Right cardiac atrium (tissue), 5 donors: ENCODE measurements at regions not wholly inside any gene's neighbourhood (a gene's known extent, or its start where the extent isn't known, plus 50 kb on each side); places are given as distances from the start of the nearest gene placed in this dataset.
A peak's percentile ranks its signal among the peaks of the same experiment; 100 is the strongest.
"Not testable (repeated sequence)": the region's sequence is repeated elsewhere in the genome, so short reads cannot be mapped to it uniquely, and the experiment has no call there.

Experiments used
- ATAC-seq, 2 donors: fragments of 200-7000 bp; cut with Tn5 transposase; one replicate each; pipeline versions ENCODE4 v1.8.0 to v1.9.1; 2020; ENCODE audit warnings: moderate library complexity in 2 of 2, mild to moderate bottlenecking in 1 of 2
- DNase-seq, 3 donors: peaks; one replicate each; pipeline ENCODE4 v3.0.0-alpha.2; 2020
- H3K27ac ChIP-seq: one replicate; pipeline ENCODE4 v1.5.1; 2013; ENCODE audit warnings: mild to moderate bottlenecking, low read length, control low read depth, moderate library complexity
- H3K27me3 ChIP-seq: one replicate; pipeline ENCODE4 v1.6.1; 2013; ENCODE audit not compliant: control insufficient read depth, insufficient read depth
- H3K4me1 ChIP-seq: one replicate; pipeline ENCODE4 v1.6.1; 2013; ENCODE audit warnings: low read length; ENCODE audit not compliant: control insufficient read depth, insufficient read depth
- H3K4me3 ChIP-seq: one replicate; pipeline ENCODE4 v1.5.1; 2013; ENCODE audit warnings: low read length, control low read depth
- H3K9me3 ChIP-seq: one replicate; pipeline ENCODE4 v1.6.1; 2013; ENCODE audit warnings: low read length; ENCODE audit not compliant: control insufficient read depth
- WGBS: extraction: QIAGEN DNeasy Blood & Tissue Kit; methylation state at CpG from one replicate; pipeline ENCODE4 v1.1.7; 2013; 5-methylcytosine and 5-hydroxymethylcytosine counted together
- intact Hi-C, 4 donors: fragments of 100-400 bp; cut with DNase I; formaldehyde crosslinking; loops; one replicate each; pipeline versions ENCODE4 v1.11.0 to v1.14.0; 2022 to 2023
- donor health status: healthy with polysubstance abuse.
- donor health status: DM: no; HTN: yes; CAD: no.
- donor health status: DM: no; HTN: no; CAD: no.
- donor health status: DM: no; HTN: yes; CAD: no; lungs with severe emphysema.
- donor health status: DM: yes; HTN: yes; CAD: no.

DNA sequence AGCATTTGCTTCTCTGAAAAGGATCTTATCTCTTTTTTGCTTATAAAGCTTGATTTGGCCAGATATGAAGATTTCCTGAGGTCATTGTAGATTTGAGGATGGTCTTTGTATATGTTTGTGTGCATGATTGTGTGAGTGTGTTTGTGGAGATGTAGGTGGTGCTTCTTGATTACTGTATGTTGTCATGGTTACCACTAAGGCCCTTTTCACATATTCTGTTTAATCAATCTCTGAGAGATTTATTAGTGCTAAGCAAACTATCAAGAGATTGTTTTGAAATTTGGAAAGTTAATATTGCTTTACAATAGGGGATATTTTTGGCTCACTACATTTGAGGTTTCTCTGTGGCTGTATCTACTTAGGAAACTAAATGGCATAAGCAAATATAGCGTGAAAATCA, 191.7 kb downstream of the S1PR1 start:
- H3K27ac ChIP-seq = no peak overlapping the region
- no peaks in the 10 kb centered on the region for H3K9me3 ChIP-seq
- 80% methylated on average over 1 of the region's 1 CpG for WGBS
- H3K4me1 ChIP-seq = no peaks in the 10 kb centered on the region
- no peak overlapping the region for H3K4me3 ChIP-seq
- no peaks in the 10 kb centered on the region for H3K27me3 ChIP-seq
- no peak for ATAC-seq
- DNase-seq = no peak
- intact Hi-C loops = no loop called here

DNA sequence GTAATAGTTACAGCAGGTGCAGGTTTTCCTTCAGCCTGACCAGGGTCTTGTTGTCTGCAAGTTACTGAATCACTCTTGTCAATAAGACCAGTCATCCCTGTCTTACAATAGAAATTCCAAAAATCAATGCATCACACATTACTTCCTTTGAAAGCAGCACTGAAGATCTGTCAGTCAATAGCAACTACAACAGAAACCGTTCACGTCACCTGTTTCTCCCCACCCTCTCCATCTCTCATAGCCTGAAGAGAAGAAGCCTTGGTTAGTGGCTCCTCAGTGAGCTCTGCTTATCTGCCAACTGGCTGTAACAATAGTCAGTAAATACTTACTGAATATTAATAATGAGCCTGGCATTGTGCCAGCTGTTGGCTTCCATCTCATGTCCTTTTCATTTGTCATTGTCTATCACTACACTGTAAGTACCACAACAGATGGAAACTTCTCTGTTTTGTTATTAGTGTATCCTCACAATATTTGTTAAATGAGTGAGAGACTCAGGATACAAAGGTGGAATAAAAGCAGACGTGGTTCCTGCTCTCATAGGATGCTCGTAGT, 195.2 kb downstream of the S1PR1 start:
- no peaks in the 10 kb centered on the region for H3K27me3 ChIP-seq
- no peak overlapping the region for H3K27ac ChIP-seq
- WGBS = 83% methylated on average over 4 of the region's 4 CpGs
- intact Hi-C loops = no loop called here
- no peak for ATAC-seq
- no peak overlapping the region for H3K4me3 ChIP-seq
- DNase-seq = no peak
- H3K4me1 ChIP-seq = no peaks in the 10 kb centered on the region
- no peaks in the 10 kb centered on the region for H3K9me3 ChIP-seq

DNA sequence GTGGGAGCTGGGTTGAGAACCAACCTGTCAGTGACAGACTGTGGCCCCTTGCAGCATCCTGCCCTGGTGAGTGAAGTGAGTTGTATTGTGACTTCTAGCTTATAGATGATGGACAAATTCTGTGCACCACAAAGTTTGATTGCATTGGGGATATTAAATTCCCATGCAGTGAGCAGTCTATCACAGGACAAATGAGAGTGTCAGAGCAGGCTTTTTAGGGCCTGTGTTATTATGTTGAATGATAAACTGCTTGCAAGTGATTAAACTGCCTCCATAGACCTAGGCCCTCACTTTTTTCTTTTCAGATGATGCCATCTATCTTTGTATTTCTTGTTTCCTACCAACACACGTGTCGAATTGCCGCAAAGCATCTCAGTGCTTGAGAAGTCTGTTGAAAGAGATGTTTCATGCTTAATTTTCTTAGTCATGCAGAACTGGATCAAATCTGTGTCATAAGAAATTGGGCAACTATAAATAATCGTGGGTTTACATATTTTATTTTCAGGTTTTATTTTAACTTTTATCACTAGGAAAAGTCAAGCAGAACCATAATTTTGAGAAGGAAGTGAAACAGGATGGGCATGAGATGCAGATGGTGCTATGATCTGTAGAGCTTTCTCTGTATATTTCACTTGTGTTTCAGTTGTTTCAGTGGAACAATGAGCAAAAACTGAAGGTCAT, 199.2 kb downstream of the S1PR1 start:
- no peak for DNase-seq
- 84% methylated on average over 4 of the region's 4 CpGs for WGBS
- Histone ChIP-seq H3K27ac (no peak overlapping the region), H3K4me1 (no peaks in the 10 kb centered on the region), H3K9me3 (no peaks in the 10 kb centered on the region), H3K27me3 (no peaks in the 10 kb centered on the region), H3K4me3 (no peak overlapping the region)
- intact Hi-C loops = no loop called here
- ATAC-seq = no peak

DNA sequence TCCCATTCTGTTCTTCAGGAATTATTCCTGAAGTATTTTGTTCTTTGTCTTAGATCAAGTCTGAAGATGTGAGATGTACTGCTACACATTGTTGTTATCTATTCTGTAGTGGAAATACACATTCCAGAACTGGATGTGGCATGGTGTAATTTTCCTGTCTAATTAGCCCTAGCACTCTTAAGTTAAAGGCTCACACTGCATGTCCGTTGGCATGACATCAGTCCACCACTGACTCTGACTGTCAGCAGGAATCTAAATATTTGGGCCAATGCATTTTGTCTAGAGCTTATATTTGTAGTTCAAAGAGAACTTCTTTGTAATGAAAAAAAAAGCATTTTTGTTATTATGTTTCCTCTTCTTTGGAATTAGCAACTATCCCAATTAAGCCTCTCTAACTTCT, 201.0 kb downstream of the S1PR1 start:
- intact Hi-C loops = no loop called here
- Histone ChIP-seq H3K27ac (no peak overlapping the region), H3K9me3 (no peaks in the 10 kb centered on the region), H3K4me1 (no peaks in the 10 kb centered on the region), H3K27me3 (no peaks in the 10 kb centered on the region), H3K4me3 (no peak overlapping the region)
- WGBS = 48% methylated on average over 1 of the region's 1 CpG
- ATAC-seq (no peak), DNase-seq (no peak)

DNA sequence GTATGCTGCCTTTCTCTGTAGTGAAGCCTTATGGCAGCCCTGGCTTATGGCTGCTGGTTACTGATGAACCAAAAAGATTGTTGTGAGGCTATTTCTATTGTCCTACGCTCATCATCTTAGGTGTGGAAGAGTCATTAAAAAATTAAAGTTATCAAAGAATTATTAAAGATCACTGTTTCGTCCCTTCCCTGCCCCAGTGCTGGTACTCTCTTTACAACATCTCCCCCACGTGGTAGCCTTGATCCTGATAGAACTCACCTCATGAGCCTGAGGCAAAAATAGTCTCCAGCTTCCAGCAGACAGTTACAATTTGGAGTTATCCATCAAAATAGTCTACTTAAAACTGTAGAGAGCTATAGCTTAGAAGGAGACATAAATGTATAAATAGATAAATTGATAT, 201.5 kb downstream of the S1PR1 start:
- no peak overlapping the region for H3K4me3 ChIP-seq
- H3K27me3 ChIP-seq = no peaks in the 10 kb centered on the region
- WGBS = 43% methylated on average over 3 of the region's 3 CpGs
- H3K9me3 ChIP-seq = no peaks in the 10 kb centered on the region
- H3K4me1 ChIP-seq = no peaks in the 10 kb centered on the region
- no peak overlapping the region for H3K27ac ChIP-seq
- DNase-seq (no peak), ATAC-seq (peak in 1 of 2 donors; percentile 31)
- intact Hi-C loops = no loop called here

DNA sequence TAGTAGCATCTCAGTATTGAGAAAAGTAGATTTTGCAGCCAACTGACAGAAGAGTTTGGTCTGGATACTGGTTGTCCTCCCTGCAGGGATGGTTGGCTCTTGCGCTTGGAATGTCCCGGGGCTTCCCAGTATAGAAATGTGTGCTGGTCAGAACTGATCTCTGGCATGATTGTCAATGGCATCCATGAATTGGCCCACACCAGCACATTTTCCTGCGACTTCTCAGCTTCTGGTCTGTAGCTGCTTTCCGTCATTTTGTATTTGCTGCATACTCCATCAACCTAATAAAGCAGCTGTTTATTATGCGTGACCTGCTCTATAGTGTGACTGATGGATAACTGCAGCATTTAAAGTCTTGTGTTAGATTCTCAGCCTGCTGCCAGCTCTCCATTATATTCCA, 203.7 kb downstream of the S1PR1 start:
- intact Hi-C loops = no loop called here
- 47% methylated on average over 5 of the region's 5 CpGs for WGBS

DNA sequence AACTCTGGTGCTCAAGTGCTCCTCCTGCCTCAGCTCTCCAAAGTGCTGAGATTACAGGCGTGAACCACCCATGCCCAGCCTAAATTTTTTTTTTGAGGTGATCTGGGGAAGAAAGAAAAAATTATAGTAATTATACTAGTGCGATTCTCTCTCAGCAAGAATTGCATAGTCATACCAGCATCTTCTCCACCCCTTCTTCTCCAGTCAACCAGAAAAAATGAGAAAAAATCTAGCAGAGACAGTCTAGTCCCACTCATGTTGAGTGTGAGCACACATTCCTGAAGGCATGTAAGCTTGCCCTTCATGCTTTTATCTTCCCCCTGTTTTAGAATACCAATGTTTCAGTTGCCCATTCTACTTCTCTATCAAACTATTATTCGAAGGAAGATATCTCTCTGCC, 207.6 kb downstream of the S1PR1 start:
- Histone ChIP-seq H3K27me3 (no peaks in the 10 kb centered on the region), H3K4me3 (no peak overlapping the region), H3K27ac (no peak overlapping the region), H3K9me3 (no peaks in the 10 kb centered on the region), H3K4me1 (no peaks in the 10 kb centered on the region)
- DNase-seq (no peak), ATAC-seq (no peak)
- intact Hi-C loops = no loop called here
- 72% methylated on average over 3 of the region's 3 CpGs for WGBS

More for the DNA sequence above, 203.7 kb downstream of the S1PR1 start:
- no peaks in the 10 kb centered on the region for H3K27me3 ChIP-seq
- no peak overlapping the region for H3K4me3 ChIP-seq
- DNase-seq (no peak), ATAC-seq (no peak)
- H3K27ac ChIP-seq = no peak overlapping the region
- H3K4me1 ChIP-seq = no peaks in the 10 kb centered on the region
- H3K9me3 ChIP-seq = no peaks in the 10 kb centered on the region

DNA sequence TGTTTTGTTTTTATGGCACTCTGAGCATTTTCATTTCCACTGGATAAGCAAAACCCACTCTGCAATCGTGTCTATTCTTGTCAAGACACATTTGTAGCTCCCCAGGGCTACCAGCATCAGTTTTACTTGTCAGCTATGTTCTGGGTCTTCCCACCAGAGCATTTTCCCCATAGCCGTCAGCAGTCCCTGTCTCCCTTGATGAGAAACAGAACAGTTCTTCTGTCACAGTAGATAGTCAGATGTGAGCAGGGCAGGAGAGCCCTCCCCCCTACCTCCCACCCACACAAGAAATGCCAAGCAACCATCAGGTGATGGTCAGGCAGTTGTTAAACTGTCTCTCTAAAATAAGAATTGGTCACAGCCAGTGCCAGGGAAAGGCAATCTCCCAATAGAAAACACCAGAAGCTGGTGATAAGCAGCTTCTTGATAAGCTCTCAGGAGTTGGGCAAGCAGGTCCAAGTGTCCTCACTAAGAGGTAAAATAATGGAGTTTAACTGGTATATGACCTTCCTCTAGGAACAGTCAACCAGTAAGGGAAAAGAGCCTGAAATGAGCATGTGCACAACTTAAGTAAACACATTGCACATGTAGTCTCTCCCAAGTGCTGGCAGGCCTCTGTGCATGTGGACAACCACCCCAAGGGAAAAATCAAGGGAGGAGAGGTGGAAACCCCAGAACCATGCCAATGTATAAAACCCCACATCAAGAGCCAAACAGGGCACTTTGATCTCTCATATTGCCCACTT, 208.2 kb downstream of the S1PR1 start:
- Histone ChIP-seq H3K27ac (no peak overlapping the region), H3K4me1 (no peaks in the 10 kb centered on the region), H3K27me3 (no peaks in the 10 kb centered on the region), H3K4me3 (no peak overlapping the region), H3K9me3 (no peaks in the 10 kb centered on the region)
- WGBS = 37% methylated on average over 2 of the region's 2 CpGs
- DNase-seq = peak in 1 of 3 donors; percentile 28
- intact Hi-C loops = no loop called here
- ATAC-seq = peak; percentile 28 to 76

DNA sequence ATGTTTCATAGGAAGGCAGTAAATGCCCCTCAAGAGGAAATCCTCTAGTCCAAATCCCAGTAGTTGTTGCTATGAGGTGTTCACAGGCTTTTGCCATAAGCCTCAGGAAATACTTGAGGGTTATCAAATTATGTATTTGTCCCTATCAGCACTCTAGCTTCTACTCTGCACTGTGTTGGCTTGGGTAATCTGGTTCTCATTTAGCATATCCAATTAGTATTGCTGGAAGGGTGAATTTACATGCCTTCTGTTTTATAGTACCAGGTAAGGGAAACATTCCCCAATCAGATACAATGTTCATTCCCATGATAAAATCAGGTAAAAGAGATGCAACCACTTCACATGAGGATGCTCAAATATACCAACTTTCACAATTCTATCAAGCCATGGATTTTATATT, 211.2 kb downstream of the S1PR1 start:
- intact Hi-C loops = no loop called here
- Histone ChIP-seq H3K9me3 (no peaks in the 10 kb centered on the region), H3K4me3 (no peak overlapping the region), H3K27me3 (no peaks in the 10 kb centered on the region), H3K27ac (no peak overlapping the region), H3K4me1 (no peaks in the 10 kb centered on the region)
- ATAC-seq = no peak
- DNase-seq = no peak

DNA sequence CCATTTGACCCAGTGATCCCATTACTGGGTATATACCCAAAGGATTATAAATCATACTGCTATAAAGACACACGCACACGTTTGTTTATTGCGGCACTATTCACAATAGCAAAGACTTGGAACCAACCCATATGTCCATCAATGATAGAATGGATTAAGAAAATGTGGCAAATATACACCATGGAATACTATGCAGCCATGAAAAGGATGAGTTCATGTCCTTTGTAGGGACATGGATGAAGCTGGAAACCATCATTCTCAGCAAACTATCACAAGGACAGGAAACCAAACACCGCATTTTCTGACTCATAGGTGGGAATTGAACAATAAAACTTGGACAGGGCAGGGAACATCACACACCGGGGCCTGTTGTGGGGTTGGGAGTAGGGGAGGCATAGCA, 213.9 kb downstream of the S1PR1 start:
- intact Hi-C loops = not testable (repeated sequence)
- 96% methylated on average over 5 of the region's 5 CpGs for WGBS

DNA sequence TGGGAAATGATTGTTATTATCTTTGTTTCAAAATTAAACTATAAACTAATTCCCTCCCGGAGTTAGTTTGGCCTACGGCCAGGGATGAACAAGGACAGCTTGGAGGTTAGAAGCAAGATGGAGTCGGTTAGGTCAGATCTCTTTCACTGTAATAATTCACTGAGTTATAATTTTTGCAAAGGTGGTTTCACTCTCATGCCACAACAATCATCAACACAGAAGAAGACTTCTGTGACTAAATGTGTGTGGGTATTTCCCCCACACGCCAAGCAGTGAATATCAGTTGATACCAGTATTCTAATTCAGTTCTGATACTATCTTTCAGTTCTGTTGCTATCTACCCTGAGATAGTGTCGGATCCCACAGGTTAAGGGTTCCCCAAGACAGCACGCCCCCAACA, 215.1 kb downstream of the S1PR1 start:
- intact Hi-C loops = no loop called here
- Histone ChIP-seq H3K9me3 (no peaks in the 10 kb centered on the region), H3K4me3 (no peak overlapping the region), H3K4me1 (no peaks in the 10 kb centered on the region), H3K27ac (no peak overlapping the region), H3K27me3 (no peaks in the 10 kb centered on the region)
- ATAC-seq (no peak), DNase-seq (no peak)
- 68% methylated on average over 6 of the region's 6 CpGs for WGBS

More for the DNA sequence above, 213.9 kb downstream of the S1PR1 start:
- not testable (repeated sequence) for H3K27ac ChIP-seq, H3K9me3 ChIP-seq, ATAC-seq, H3K27me3 ChIP-seq, H3K4me1 ChIP-seq, DNase-seq, H3K4me3 ChIP-seq
